ENCODE measurements at regions not wholly inside any gene's neighbourhood (a gene's known extent, or its start where the extent isn't known, plus 50 kb on each side); places are given as distances from the start of the nearest gene placed in this dataset.

- Histone ChIP-seq H3K27ac (no peak overlapping the region), H3K4me3 (no peak overlapping the region), H3K9me3 (no peaks in the 10 kb centered on the region), H3K4me1 (no peaks in the 10 kb centered on the region), H3K27me3 (peaks cover 53% of the 10 kb centered on the region), H3K36me3 (no peaks in the 10 kb centered on the region)
- TF ChIP-seq EP300 (IDR thresholded peaks at IDR 0.05) (no peak), POLR2AphosphoS5 (IDR thresholded peaks at IDR 0.05) (no peak), CTCF (IDR thresholded peaks at IDR 0.05) (no peak), POLR2A (IDR thresholded peaks at IDR 0.05) (no peak)
- WGBS, 2 donors (ENCODE audit: low coverage in 1 of 2), result 47 to 61% methylated on average over 2 to 7 of the region's 12 CpGs
- no peak for ATAC-seq
Observed at GRCh38 chr1:30513396-30514136, 209.8 kb downstream of the MATN1 start.

GRCh38 chr1:30512914-30513265, 210.5 kb downstream of the MATN1 start:
- Histone ChIP-seq H3K27ac (no peak overlapping the region), H3K36me3 (no peaks in the 10 kb centered on the region), H3K9me3 (no peaks in the 10 kb centered on the region), H3K4me3 (no peak overlapping the region), H3K27me3 (peaks cover 53% of the 10 kb centered on the region), H3K4me1 (no peaks in the 10 kb centered on the region)
- TF ChIP-seq POLR2A (IDR thresholded peaks at IDR 0.05), result no peak
- no peak for TF ChIP-seq EP300 (IDR thresholded peaks at IDR 0.05)
- no peak for TF ChIP-seq POLR2AphosphoS5 (IDR thresholded peaks at IDR 0.05)
- TF ChIP-seq CTCF (IDR thresholded peaks at IDR 0.05), result no peak
- whole genome bisulfite sequencing, 2 donors (ENCODE audit: low coverage in 1 of 2), result 72 to 87% methylated on average over 4 to 5 of the region's 9 CpGs
- ATAC-seq, result no peak

- no peak for ATAC-seq
Observed at GRCh38 chr1:30511991-30512913, 211.1 kb downstream of the MATN1 start.

GRCh38 chr1:30511563-30511962, 211.8 kb downstream of the MATN1 start:
- Histone ChIP-seq H3K36me3 (no peaks in the 10 kb centered on the region), H3K27me3 (peaks cover 48% of the 10 kb centered on the region), H3K4me1 (no peaks in the 10 kb centered on the region), H3K4me3 (no peak overlapping the region), H3K9me3 (no peaks in the 10 kb centered on the region), H3K27ac (no peak overlapping the region)
- WGBS, 2 donors (ENCODE audit: low coverage in 1 of 2), result 51 to 80% methylated on average over 1 to 2 of the region's 6 CpGs
- TF ChIP-seq CTCF (IDR thresholded peaks at IDR 0.05) (no peak), POLR2AphosphoS5 (IDR thresholded peaks at IDR 0.05) (no peak), POLR2A (IDR thresholded peaks at IDR 0.05) (no peak)
- ATAC-seq, result no peak

More at GRCh38 chr1:30511991-30512913, 211.1 kb downstream of the MATN1 start:
- Histone ChIP-seq H3K9me3 (no peaks in the 10 kb centered on the region), H3K4me1 (no peaks in the 10 kb centered on the region), H3K27ac (no peak overlapping the region), H3K27me3 (peaks cover 53% of the 10 kb centered on the region), H3K4me3 (no peak overlapping the region), H3K36me3 (no peaks in the 10 kb centered on the region)
- no peak for TF ChIP-seq EP300 (IDR thresholded peaks at IDR 0.05)
- 48% methylated on average over 8 of the region's 18 CpGs; no CpG with 5 or more reads in 1 of the 2 donors for WGBS, 2 donors (ENCODE audit: low coverage in 1 of 2)

GRCh38 chr1:30511106-30511505, 212.3 kb downstream of the MATN1 start:
- TF ChIP-seq CTCF (IDR thresholded peaks at IDR 0.05), result no peak
- Histone ChIP-seq H3K36me3 (no peaks in the 10 kb centered on the region), H3K4me1 (no peaks in the 10 kb centered on the region), H3K27ac (no peak overlapping the region), H3K4me3 (no peak overlapping the region), H3K27me3 (peaks cover 48% of the 10 kb centered on the region), H3K9me3 (no peaks in the 10 kb centered on the region)
- WGBS, 2 donors (ENCODE audit: low coverage in 1 of 2), result 74 to 86% methylated on average over 4 to 5 of the region's 5 CpGs
- ATAC-seq, result no peak
